Embryonic facial prominence (tissue), 1 donor: ENCODE measurements at regions not wholly inside any gene's neighbourhood (a gene's known extent, or its start where the extent isn't known, plus 50 kb on each side); places are given as distances from the start of the nearest gene placed in this dataset.

Experiments
- DNase-seq: peaks from one replicate; pipeline ENCODE4 v3.0.0-alpha.2; 2016; ENCODE audit errors: extremely low spot score

DNA sequence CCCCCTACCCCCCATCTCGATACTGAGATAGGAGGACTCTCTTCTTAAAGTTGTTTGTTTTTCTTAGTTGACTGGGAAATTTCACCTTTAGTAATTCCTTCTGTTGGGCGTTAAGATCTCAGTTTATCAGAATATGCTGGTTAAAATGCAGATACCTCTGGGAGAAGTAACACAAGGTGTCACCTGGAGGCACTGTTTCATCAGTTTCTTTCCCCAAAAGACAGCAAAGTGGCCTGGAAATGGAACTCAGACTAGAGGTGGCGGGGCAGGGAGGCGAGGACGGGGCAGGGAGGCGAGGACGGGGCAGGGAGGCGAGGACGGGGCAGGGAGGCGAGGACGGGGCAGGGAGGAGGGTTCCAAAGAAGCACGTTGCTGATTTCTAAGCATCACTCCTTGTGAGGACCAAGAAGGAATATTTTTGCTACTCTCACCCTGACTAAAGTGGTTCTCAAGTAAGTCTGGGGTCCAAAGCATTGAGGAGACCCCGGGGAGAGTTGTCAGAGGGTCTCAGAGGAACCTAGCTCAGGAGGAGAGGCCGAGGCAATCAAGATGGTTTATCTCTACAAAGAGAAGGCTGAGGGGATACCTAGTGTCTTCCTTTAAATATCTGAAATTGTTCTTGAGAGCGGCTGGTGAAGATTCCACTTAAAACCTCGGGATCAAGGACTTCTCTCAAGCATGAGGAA is 147.0 kb upstream of the B3GAT1 start:
- DNase-seq, result no peak

GRCh38 chr11:134558258-134558835 is 146.3 kb upstream of the B3GAT1 start:
- DNase-seq, result no peak

- DNase-seq, result no peak
These were observed 145.7 kb upstream of the B3GAT1 start for GRCh38 chr11:134557571-134558257.

- DNase-seq, result no peak
These were observed 144.1 kb upstream of the B3GAT1 start for GRCh38 chr11:134556186-134556585.

GRCh38 chr11:134555510-134555909 is 143.5 kb upstream of the B3GAT1 start:
- no peak for DNase-seq

DNA sequence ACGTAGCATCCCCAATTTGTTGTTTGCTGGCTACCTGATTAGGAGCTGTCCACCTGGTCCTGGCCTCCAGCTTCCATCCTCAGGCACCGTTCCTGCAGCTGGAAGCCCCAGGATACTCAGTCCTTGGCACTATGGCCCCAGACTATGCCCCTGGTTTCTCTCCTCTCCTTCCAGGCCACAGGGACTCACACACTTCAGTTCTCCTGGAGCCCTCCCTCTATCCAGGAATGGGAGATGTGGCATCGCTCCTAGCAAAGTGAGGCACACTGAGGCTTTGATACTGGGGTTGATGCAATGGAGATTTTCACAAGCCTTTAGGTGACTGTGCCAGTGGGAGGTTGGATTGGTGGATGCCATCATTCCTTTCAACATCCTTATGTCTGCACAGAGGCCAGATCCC is 142.8 kb upstream of the B3GAT1 start:
- no peak for DNase-seq

GRCh38 chr11:134554106-134554505 is 142.1 kb upstream of the B3GAT1 start:
- DNase-seq, result no peak

GRCh38 chr11:134552749-134553148 is 140.7 kb upstream of the B3GAT1 start:
- no peak for DNase-seq

GRCh38 chr11:134545521-134545920 is 133.5 kb upstream of the B3GAT1 start:
- no peak for DNase-seq

DNA sequence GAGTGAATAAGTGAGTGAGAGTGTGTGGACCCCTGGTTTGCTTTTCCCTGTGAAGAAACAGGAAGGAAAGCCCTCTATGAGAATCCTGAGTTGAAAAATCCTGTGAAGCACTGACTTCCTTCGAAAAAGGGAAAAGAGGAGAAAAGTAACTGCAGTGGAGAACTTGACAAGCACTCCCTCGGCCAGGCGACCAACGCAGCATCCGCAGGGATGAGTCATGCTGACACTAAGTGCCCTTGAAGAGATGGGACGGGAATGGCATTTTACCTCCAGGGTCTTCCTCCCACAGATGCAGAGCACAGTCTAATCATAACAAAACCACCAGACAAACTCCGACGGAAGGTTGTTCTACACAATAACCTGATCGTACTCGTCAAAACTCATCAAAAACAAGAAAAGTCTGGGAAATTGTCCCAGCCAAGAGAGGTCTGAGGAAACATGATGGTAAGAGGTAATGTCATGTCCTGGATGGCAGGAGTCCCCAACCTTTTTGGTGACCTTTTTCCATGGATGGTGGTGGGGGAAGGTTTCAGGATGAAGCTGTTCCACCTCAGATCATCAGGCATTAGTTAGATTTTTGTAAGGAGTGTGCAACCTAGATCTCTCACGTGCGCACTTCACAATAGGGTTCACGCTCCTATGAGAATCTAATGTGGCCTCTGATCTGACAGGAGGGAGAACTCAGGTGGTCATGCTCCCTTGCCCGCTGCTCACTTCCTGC is 132.2 kb upstream of the B3GAT1 start:
- DNase-seq, result no peak

DNA sequence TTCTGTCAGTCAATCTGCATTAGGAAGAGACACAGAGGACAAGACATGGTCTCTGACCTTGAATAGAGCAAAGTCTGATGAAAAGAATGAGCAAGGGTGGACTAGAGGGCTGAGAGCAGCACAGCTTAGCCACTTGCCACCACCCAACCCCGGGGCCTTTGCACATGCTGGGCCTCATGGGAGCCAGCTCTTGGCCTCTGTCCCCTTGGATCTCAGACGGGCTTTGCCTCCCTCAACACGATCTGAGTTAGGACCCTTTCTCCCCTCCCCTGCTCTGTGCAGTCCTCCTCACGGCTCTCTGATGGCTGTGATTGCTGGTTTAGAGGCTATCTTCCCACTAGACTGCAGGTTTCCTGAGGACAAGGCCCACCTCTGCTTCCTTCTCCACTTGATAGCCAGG is 131.6 kb upstream of the B3GAT1 start:
- DNase-seq, result no peak

DNA sequence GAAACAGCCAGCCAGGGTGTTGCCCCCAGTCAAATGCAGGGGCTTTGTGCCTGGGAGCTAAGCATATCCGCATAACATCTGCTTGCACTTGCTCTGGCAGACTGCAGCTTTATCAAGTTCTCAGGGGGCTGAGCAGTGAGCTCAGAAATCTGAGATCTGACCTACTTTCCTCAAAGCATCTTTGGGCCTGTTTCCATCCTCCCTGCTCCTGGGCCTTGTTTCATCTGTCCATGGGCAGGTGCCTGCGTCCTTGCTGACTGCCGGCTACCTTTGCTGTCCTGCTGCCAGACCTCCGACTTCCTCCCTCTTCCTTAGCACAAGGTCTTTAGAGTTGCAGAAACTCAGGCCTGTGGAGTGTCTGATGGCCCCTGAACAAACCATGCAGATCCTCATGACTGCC is 131.2 kb upstream of the B3GAT1 start:
- no peak for DNase-seq

DNA sequence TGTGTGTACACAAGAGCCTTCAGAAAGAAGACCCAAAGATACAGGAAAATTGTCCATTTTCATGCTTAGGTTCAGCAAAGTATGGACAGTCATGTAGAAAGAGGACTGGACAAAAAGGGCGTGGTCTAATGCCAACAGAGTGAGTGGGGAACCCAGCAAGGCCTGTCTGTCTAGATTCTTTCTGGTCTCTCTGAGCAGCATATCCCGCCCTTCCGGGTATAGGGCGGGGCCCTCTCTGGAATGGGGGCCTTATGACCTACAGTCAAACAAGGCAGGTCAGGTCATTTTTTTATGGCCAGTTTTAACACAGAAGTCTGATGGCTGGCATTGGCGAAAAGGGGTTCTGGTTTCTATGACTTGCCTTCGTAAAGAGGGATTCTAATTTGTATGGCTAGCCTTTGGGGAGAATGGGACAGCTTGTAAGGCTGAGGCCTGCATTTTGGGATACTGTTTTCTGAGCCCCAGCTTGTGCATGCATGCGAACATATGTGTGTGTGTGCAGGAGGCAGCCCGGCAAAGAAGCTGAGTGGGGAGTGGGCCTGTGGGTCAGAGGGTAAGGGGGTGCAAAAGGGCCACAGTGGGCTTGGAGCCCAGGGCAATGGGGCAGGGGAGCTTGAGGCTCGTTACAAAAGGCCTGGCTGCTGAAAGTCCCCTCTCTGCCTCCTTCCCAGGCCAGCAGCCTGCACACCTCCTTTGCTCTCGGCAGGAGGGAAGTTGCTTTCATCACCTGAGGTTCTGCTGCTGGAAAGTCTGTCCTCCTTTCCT is 130.5 kb upstream of the B3GAT1 start:
- no peak for DNase-seq

DNA sequence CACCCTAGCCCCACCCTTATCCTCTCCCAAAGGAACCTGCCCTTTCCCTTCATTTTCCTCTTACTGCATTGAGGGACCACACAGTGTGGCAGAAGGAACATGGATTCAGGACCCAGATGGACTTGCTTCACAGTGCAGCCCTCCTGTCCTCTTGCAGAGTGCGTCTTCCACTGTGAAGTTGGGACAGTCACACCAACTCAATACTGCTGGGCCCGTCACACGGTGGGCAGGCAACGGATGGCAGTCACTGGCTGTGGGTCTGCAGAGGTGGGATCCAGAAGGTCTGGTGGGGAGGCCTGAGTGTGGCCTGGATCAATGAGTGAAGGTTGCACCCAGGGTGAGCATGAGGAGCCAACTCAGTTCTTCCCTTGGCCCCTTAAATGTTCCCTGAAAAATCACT is 129.9 kb upstream of the B3GAT1 start:
- no peak for DNase-seq

- DNase-seq, result no peak
These were observed 129.3 kb upstream of the B3GAT1 start for GRCh38 chr11:134541355-134541754.

DNA sequence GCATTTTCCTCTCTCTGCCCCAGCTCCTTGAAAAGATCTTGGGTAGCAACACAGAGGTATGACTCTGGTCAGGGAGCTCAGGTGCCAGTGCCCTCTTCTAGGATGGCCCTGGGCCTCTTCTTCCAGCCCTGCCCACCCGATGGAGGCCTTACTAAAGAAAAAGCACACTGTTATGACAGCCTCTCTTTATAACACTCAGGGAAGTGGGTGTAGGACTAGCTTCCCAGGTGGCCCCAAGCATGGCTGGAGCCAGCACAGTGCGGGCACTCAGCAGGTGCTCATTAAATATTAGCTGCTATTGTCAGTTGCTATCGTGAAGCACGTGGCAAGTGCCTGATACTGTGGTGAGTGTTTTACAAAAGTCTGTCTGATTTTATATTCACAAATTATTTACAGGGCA is 127.2 kb upstream of the B3GAT1 start:
- no peak for DNase-seq

GRCh38 chr11:134538742-134539141 is 126.7 kb upstream of the B3GAT1 start:
- no peak for DNase-seq

DNA sequence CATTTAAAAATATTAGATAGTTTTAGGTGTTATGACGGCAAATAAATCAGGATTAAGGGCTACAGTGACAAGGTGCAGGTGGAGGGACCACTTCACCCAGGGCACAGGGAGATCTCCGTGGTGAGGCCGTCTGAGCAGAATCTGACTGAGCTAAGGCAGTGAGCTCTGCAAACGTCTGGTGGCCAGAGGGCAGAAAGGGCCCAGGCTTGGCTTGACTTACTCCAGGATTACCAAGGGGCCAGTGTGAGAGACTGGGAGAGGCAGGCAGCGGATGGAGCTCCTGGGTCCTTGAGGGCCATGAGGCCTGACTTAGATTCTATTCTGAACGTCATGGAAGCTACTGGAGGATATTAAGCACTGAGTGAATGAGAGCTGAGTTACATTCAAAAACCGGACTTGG is 125.9 kb upstream of the B3GAT1 start:
- DNase-seq, result no peak

DNA sequence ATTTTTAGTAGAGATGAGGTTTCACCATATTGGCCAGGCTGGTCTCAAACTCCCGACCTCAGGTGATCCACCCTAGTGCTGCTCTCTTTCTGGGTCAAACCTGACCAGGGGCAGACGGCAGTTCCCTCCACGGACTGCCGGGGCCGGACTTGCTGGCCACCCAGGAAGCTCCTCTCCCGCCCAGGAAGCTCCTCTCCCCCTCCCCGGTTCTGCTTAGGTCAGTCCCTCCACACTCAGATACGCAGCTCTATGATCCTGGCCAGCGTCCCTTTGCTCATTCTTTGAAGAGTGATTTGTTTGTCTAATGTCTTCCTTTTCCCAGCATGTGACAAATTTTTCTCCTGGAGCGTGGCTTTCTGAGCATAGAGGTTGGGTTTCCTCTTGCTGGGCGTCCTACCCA is 125.3 kb upstream of the B3GAT1 start:
- DNase-seq, result no peak

DNA sequence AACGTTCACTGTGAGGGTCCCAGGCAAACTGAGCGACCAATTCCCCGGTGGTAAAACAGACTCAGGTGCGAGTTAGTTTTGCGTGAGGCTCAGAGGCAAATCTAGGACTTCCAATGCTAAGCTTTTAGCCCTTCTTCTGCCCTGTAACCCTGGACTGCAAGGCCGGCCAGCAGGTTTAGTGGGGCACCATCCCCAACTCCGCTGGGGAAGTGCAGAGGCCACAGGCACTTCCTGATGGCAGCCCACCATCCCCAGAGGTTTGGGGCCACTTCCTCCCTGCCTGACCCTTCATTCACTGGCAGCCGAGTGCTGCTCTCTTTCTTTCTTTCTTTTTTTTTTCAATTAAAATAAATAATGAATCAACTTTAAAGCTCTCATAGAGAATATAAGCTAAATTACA is 124.6 kb upstream of the B3GAT1 start:
- no peak for DNase-seq

- no peak for DNase-seq
These were observed 124.2 kb upstream of the B3GAT1 start for GRCh38 chr11:134536219-134536618.
